Activated B cell treated with CpG ODN at 0.5 μM for 24 hours (primary cell): ENCODE measurements at regions not wholly inside any gene's neighbourhood (a gene's known extent, or its start where the extent isn't known, plus 50 kb on each side); places are given as distances from the start of the nearest gene placed in this dataset.

Source experiments
- ATAC-seq: fragments of 200-7000 bp; cut with Tn5 transposase; one replicate; pipeline ENCODE4 v1.10.0; 2021; ENCODE audit warnings: low read depth, mild to moderate bottlenecking, moderate library complexity
- CTCF ChIA-PET: fragments of 350-600 bp; sonication (Branson Sonifier 250); formaldehyde crosslinking; loops from one replicate; lab custom pipeline; 2021; ENCODE audit warnings: antibody characterized with exemption; lab: Charles Lee
- POLR2A ChIA-PET: fragments of 350-600 bp; sonication (Branson Sonifier 250); formaldehyde crosslinking; loops from one replicate; lab custom pipeline; 2021; ENCODE audit warnings: antibody characterized with exemption; lab: Charles Lee
- DNase-seq: peaks from one replicate; pipeline ENCODE4 v3.0.0; 2022
- H3K27ac Mint-ChIP-seq: one replicate; pipeline ENCODE4 v1.8.0; 2020; ENCODE audit warnings: mixed read lengths
- H3K27me3 Mint-ChIP-seq: one replicate; pipeline ENCODE4 v1.8.0; 2021; ENCODE audit warnings: mixed read lengths
- H3K36me3 Mint-ChIP-seq: one replicate; pipeline ENCODE4 v1.8.0; 2021; ENCODE audit warnings: low read depth, mixed read lengths
- H3K4me1 Mint-ChIP-seq: one replicate; pipeline ENCODE4 v1.8.0; 2021; ENCODE audit warnings: mixed read lengths
- H3K4me3 Mint-ChIP-seq: one replicate; pipeline ENCODE4 v1.8.0; 2020; ENCODE audit warnings: mild to moderate bottlenecking, mixed read lengths
- H3K9me3 Mint-ChIP-seq: one replicate; pipeline ENCODE4 v1.8.0; 2020; ENCODE audit warnings: mixed read lengths
- CTCF ChIP-seq: fragments of 200-600 bp; IDR thresholded peaks from one replicate; pipeline ENCODE4 v1.8.0; 2022; ENCODE audit warnings: antibody characterized with exemption, mild to moderate bottlenecking
- intact Hi-C: fragments of 100-400 bp; cut with micrococcal nuclease; formaldehyde crosslinking; loops from one replicate; pipeline ENCODE4 v1.15.1; 2024

- Mint-ChIP-seq H3K27ac (no peak overlapping the region), H3K4me3 (no peak overlapping the region), H3K9me3 (no peaks in the 10 kb centered on the region), H3K27me3 (peaks cover 3% of the 10 kb centered on the region), H3K4me1 (no peaks in the 10 kb centered on the region), H3K36me3 (no peaks in the 10 kb centered on the region)
- TF ChIP-seq CTCF: no peak
- DNase-seq: no peak
- no peak for ATAC-seq
- intact Hi-C loops: no loop called here
- CTCF ChIA-PET: no interaction called here
- POLR2A ChIA-PET: no interaction called here
These were observed 122.5 kb upstream of the TMEM161B start for GRCh38 chr5:88391116-88391515.

GRCh38 chr5:88390481-88390880 is 121.8 kb upstream of the TMEM161B start:
- intact Hi-C loops: no loop called here

GRCh38 chr5:88390096-88390441 is 121.4 kb upstream of the TMEM161B start:
- H3K4me3 Mint-ChIP-seq: no peak overlapping the region
- ChIA-PET POLR2A (no interaction called here), CTCF (no interaction called here)
- peaks cover 3% of the 10 kb centered on the region for H3K27me3 Mint-ChIP-seq
- no peak for DNase-seq
- ATAC-seq: no peak
- H3K36me3 Mint-ChIP-seq: no peaks in the 10 kb centered on the region
- H3K4me1 Mint-ChIP-seq: no peaks in the 10 kb centered on the region
- intact Hi-C loops: no loop called here
- no peak overlapping the region for H3K27ac Mint-ChIP-seq
- H3K9me3 Mint-ChIP-seq: no peaks in the 10 kb centered on the region
- TF ChIP-seq CTCF: no peak

More at GRCh38 chr5:88390481-88390880, 121.8 kb upstream of the TMEM161B start:
- DNase-seq: no peak
- no peaks in the 10 kb centered on the region for H3K36me3 Mint-ChIP-seq
- POLR2A ChIA-PET: no interaction called here
- H3K4me3 Mint-ChIP-seq: no peak overlapping the region
- no peaks in the 10 kb centered on the region for H3K9me3 Mint-ChIP-seq
- peaks cover 3% of the 10 kb centered on the region for H3K27me3 Mint-ChIP-seq
- TF ChIP-seq CTCF: no peak
- no peaks in the 10 kb centered on the region for H3K4me1 Mint-ChIP-seq
- CTCF ChIA-PET: no interaction called here
- H3K27ac Mint-ChIP-seq: no peak overlapping the region
- ATAC-seq: no peak

DNA sequence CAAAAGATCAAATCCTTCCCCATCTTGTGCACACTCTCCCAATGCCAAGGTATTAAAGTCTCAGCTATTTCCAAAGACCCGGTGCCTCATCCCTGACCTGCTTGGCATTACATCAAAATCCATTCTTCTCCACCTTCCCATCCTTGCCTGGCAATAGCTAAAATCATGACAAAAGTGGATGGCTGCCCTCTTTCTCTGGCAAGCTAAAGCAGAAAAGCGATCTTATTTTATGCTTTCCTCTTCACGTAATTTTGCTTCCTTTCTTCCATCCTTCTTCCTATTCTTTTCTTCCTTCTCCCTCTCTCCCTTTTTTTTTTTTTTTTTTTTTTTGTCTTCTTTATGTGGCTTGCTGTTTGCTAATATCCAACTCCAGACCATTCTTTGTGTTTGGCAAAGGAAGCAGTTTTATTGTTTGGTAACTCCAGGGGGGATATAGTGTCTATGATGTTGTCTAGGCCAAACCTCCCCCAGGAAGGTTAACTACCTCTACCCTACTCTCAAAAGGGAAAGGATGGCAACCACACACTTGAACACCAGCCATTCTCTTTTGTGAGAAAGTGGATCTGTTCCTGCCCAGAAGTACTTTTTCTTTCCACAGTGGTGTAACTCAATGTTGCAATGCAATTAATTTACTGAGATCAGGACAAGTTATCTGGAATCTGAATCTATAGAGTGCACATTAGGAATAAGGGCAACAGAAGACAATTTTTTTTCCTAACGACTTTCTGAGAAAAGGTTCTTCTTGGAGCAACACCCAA is 120.9 kb upstream of the TMEM161B start:
- no peaks in the 10 kb centered on the region for H3K36me3 Mint-ChIP-seq
- H3K27me3 Mint-ChIP-seq: peaks cover 2% of the 10 kb centered on the region
- ChIA-PET POLR2A (no interaction called here), CTCF (no interaction called here)
- H3K4me3 Mint-ChIP-seq: no peak overlapping the region
- intact Hi-C loops: no loop called here
- H3K4me1 Mint-ChIP-seq: no peaks in the 10 kb centered on the region
- no peak overlapping the region for H3K27ac Mint-ChIP-seq
- H3K9me3 Mint-ChIP-seq: no peaks in the 10 kb centered on the region
- DNase-seq (no peak), ATAC-seq (no peak)
- TF ChIP-seq CTCF: no peak

DNA sequence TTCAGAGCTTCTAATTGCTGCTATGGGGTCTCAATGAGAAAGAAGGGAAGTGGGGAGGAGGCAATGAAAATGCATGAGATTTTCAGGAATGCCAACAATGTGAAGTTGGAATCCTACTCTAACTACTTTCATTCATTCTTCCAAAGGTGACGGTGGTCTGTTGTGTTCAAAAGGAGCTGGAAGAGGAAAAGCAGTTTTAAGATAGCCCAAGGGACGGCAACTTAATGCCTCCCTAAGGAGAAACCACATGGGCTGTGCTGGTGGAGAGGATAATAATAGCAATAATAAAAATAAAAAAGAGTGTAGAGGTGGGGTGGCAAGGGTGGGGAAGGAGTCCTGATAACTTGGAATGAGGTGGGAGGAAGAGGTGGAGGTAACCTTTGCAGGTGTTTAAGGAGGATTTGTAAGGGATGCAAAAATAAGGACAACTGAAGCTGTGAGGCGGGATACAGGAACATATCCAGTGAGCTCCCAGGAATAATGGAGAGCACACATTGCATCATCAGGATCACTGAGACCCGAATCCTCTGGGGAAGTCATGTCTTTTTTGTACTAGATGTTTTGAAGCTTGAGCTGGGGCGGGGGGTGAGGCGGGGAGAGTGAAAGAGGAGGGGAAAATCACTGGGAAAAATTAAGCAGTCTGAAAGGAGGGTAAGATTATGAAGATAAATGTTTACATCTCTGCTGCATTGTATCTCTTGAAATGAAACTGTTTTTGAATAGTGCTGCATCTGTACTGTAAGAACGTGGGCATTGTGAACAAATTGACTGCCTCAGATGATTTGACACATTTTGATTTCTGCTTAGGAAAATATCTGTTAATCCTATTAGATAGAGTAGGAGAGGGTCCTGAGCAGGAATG is 120.1 kb upstream of the TMEM161B start:
- ATAC-seq (no peak), DNase-seq (no peak)
- H3K36me3 Mint-ChIP-seq: no peaks in the 10 kb centered on the region
- POLR2A ChIA-PET: no interaction called here
- no peak overlapping the region for H3K27ac Mint-ChIP-seq
- intact Hi-C loops: no loop called here
- H3K4me1 Mint-ChIP-seq: no peaks in the 10 kb centered on the region
- CTCF ChIA-PET: no interaction called here
- no peak overlapping the region for H3K4me3 Mint-ChIP-seq
- no peaks in the 10 kb centered on the region for H3K9me3 Mint-ChIP-seq
- no peaks in the 10 kb centered on the region for H3K27me3 Mint-ChIP-seq
- no peak for TF ChIP-seq CTCF
